CD4-positive, alpha-beta T cell treated with Interleukin-10 for 1 hour (primary cell): ENCODE measurements at regions not wholly inside any gene's neighbourhood (a gene's known extent, or its start where the extent isn't known, plus 50 kb on each side); places are given as distances from the start of the nearest gene placed in this dataset.
"Not testable (repeated sequence)": the region's sequence is repeated elsewhere in the genome, so short reads cannot be mapped to it uniquely, and the experiment has no call there.

ENCODE experiments used
- DNase-seq: peaks from one replicate; pipeline ENCODE4 v3.0.0-alpha.2; 2020

GRCh38 chr11:112518371-112518770, 257.7 kb upstream of the PLET1 start:
- DNase-seq, result no peak

- DNase-seq, result no peak
Measured at GRCh38 chr11:112519751-112520150, 259.1 kb upstream of the PLET1 start.

GRCh38 chr11:112520354-112520753, 259.7 kb upstream of the PLET1 start:
- no peak for DNase-seq

DNA sequence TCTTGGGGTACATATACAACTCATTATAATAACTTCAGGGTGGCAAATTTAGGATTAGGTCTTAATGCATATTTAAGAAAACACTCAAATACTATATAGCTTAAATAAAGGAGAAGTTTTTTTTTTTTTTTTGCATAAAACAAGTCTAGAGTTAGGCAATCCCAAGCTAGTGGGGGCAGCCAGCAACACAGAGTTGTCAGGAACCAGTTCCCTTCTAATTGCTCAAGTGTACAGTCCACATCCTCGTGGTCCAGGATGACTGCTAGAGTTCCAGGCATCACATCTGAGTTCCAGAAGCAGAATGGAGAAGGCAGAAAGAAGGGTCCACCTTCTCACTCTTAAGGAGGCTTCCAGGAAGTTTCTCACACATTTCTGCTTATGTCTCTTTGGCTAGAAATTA, 261.9 kb upstream of the PLET1 start:
- no peak for DNase-seq

GRCh38 chr11:112523031-112523430, 262.4 kb upstream of the PLET1 start:
- no peak for DNase-seq

DNA sequence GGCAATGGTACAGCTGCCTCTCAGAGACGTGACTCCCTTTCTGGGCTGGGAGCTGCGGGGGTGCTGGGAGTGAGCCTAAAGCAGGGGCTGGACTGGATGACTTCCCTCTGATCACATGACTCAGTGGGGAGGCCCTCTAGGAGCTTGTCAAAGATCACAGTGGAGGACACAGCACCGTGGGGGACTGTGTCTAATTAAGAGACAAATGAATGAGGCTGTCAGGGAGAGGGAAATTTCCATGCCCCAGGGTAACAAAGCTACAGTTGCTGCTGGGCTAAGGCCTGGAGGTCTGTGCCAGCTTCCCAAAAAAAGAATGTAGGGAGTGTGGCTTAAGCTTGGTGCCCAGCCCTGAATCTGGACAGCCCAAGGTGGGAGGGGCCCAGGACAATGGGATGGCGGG, 262.8 kb upstream of the PLET1 start:
- no peak for DNase-seq

DNA sequence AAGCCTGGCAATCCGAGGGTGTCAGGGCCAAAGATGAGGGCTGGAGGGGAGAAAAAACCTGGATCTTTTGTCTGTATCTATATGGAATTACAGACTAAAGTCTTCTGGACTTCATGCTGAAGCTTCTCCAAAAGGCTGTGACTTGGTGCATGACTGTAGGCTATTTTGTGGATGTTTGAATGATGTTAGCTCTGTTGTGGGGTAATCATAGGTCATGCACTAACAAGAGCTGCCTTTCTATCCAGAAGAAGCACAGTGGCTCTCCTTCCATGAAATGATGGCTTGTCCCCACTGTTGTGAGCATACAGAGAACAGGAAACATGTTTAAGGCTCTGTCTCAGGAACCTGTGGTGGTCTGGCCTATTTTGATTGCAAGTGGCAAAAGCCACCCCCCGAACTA, 263.3 kb upstream of the PLET1 start:
- DNase-seq, result no peak

- DNase-seq, result no peak
Measured at GRCh38 chr11:112524798-112525197, 264.1 kb upstream of the PLET1 start.

GRCh38 chr11:112525270-112525669, 264.6 kb upstream of the PLET1 start:
- DNase-seq, result no peak

DNA sequence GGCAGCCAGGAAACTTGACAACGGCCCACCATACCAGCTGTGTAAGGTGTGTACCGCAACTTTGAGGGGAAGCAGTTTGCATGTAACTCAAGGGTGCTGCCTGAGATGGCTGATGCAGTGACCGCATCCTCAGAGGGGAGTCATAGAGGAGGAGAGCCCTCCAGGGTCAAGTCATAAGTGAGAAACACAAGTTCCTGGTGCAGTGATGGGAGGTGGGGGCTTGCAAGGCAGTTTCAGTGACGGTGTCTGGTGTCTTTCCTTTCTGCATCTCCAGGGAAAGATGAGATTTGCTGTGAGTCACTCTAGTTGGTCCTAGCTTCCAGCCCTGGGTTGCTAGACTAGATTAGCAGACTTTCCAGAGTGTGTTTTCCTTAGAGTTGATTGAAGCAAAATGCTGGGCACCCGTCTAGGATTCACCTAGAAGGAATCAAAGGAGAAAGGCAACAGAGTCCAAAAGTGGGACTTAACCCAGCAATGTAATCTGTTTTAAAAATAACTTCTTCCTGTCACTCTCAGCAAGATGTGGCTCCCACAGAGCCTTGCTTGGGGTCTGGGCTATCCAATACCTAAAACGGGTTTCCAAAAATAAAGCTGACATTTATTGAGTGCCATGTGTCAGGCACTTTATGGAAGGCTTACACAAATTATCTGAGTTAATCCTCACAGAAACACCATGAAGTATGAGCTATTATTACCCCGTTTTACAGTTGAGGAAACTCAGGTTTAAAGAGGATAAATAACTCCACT, 265.4 kb upstream of the PLET1 start:
- no peak for DNase-seq

- DNase-seq, result no peak
Measured at GRCh38 chr11:112526699-112527416, 266.2 kb upstream of the PLET1 start.

DNA sequence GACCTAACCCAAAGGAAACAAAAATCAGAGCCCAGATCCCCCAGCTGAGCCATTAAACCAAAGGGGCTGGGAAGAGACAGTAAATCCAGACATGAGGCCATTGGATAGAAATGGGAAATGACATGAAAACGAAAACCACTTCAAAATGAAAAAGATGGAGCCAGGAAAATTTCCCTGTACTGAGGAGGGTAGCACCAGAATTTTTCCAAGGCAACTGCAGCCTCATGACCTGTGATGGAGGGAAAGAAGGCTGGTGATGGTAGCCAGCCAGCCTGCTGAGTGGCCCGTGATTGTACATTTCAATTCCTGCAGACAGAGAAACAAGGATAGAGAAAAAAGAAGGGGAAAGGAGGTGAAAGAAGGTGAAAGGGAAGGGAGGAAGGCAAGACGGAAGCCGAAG, 268.4 kb upstream of the PLET1 start:
- no peak for DNase-seq

DNA sequence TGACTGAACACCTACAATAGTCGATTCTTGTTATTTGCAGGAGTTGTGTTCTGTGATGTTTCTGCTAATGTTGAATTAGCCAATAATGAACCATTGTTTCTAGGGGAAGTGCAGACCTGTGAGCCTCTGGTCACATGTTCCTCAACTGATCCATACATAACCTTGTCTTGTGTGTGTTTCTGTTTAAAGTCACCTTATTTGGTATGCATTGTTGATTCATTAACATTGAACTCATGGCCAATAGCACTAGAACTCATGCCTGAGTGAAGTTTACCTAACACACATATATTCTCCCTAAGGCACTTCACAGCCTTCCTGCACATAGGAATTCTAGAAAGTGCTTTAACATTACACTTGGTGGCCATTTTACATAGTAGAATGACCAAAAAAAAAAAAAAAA, 271.8 kb upstream of the PLET1 start:
- DNase-seq, result no peak

DNA sequence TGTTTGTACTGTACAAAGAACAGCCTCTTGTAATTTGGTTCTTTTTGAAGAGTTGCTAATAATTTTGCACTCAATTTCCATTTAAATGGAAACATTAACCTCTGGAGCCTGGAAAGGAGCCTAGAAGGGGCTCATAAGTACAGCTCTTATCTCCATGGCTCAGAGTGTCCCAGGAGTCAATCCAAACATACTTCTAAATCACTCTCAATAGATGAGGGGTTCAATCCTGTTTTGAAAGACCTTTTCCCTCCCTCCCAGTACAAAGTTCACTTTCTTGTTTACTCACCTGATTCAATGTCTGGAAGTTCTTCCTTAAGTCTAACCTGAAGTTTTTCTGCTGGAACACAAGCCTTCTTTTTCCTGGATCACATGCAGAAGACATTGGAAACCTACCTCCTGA, 273.0 kb upstream of the PLET1 start:
- no peak for DNase-seq

GRCh38 chr11:112534208-112534607, 273.5 kb upstream of the PLET1 start:
- no peak for DNase-seq

GRCh38 chr11:112537026-112537425, 276.4 kb upstream of the PLET1 start:
- no peak for DNase-seq

GRCh38 chr11:112537846-112538330, 277.2 kb upstream of the PLET1 start:
- DNase-seq, result no peak

DNA sequence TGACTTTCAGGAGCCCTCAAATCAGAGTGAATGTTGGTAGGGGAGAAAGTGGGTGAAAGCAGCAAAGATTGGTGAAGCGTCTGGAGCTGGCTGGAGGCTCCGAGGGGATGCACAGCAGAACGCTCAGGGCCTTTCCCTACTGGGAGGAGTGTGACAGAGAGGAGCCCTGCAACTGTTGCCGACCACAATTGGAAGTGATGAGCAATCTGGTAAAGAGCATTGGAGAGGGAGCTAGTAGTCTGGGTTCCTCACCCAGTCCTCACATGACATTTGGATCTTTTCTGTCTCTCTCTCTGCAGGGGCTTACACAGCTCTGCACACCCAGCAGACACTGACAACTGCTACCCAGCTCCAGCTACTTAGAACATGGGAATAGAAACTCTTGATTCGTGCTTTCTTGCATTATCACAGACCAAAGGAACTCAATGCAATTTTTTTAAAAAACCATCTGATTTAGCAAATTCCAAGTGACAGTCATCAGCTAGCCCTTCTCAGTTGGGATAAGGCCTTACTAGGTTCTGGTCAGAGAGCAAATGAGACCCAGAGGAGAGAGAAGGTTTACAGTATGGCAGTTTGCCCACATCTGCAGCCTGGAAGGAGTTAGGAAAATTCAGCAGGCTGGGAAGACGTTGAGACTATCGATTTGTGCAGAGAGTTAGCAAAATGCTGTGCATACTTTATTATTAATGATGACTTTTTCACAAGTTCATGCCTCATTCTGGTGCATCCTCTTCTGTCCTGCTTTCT, 278.0 kb upstream of the PLET1 start:
- DNase-seq, result no peak

DNA sequence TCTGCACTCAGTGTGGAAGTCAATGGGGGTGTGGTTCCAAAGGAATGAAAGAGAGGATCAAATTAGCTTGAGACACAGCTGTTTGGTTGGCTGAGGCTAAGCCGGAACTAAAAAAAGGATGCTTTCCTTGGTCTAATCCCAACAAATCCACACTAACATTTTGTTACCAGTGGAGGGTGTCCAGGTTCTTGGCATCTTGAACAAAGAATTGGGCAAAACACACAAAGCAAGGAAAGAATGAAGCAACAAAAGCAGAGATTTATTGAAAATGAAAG, 278.6 kb upstream of the PLET1 start:
- DNase-seq, result not testable (repeated sequence)

DNA sequence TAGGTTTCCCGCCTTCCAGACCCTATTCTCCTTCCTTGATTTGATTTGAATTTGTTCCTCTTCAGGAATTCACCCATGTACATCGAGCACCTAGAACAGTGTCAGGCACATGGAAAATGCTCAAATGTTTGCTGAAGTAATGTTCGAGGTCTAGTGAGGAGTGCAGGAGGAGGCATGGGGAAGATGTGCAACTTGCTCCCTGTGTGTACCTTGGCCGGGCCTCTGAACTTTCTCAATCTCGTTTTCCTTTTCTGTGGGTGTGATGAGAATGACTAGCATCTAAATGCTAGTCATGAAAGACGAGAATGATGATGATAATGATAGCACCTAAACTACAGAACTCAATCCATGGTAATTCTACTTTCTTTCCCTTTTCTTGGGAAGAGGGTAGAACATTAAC, 279.1 kb upstream of the PLET1 start:
- DNase-seq, result no peak

DNA sequence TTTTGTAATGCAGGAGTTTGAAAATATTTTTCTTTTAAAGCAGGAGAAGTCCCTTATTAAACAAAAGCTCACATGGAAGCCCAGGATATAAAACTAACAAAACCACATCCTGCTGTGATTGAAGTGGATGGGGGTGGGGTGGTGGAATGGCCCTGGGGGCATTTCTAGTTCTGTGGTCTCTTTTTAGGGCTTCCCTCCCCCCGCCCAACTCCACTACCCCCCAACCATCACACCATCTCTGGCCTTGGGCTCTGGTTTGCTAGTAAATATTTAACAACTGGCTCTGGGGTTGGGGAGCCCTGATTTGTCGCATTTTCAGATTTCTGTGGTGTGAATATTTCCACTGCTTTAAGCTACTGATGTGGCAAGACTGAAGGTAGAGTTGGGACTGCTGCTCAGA, 279.6 kb upstream of the PLET1 start:
- no peak for DNase-seq

DNA sequence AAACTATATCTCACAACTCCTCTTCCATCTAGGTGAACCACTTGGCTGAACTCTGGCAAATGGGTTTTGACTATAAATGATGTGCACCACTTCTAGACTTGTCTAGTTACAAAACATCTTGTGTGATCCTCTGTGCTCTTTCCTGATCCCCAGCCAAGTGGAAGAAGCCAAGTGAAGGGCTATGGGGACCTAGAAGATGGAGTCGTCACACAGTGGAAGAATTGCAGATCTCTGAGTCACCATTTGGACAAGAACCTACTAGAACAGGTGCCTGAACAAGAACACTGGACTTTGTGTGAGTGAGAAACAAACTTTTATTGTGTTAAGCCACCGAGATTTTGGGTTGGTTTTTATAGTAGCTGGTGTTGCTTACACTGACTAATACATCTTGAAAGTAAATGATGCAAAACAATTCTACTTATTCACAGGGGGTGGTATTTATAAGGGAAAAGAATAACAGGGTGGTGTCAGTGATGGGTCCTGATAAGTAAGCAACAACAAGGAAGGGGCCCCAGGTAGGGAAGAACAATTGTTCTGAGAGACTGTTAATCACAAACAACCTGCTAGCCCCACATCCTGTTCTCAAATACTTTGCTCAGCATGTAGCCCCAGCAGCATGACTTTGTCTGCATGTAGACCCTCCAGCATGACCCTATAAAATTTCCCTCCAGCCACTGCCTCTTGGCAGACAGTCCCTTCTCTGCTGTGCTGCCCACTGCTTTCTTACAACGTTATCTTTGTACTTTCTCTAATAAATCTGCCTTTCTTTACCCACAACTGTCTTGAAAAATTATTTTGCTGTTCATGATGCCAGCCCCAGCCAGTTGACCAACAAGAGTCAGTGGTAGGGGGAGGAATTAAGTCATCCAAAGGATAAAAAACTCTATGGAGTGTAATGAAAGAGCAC, 280.7 kb upstream of the PLET1 start:
- DNase-seq, result no peak

- DNase-seq, result no peak
Measured at GRCh38 chr11:112542479-112542878, 281.8 kb upstream of the PLET1 start.
